Stomach (tissue), 4 donors: ENCODE measurements at regions not wholly inside any gene's neighbourhood (a gene's known extent, or its start where the extent isn't known, plus 50 kb on each side); places are given as distances from the start of the nearest gene placed in this dataset.
"Not testable (repeated sequence)": the region's sequence is repeated elsewhere in the genome, so short reads cannot be mapped to it uniquely, and the experiment has no call there.

Experiments used
- CTCF ChIP-seq, 7 experiments: fragments of 450-650 bp in 4 of 7; fragments of 200-600 bp in 3 of 7; sonication (generic) in 3 of 7; IDR thresholded peaks; one replicate each; pipeline ENCODE4 v1.5.1; 2016 to 2019; ENCODE audit warnings: antibody characterized with exemption in 7 of 7, control low read depth in 2 of 7, mild to moderate bottlenecking in 1 of 7
- EP300 ChIP-seq: sonication (generic); formaldehyde crosslinking; IDR thresholded peaks from one replicate; pipeline ENCODE4 v1.6.1; 2017; ENCODE audit warnings: antibody characterized with exemption
- POLR2A ChIP-seq, 4 donors: fragments of 450-650 bp; IDR thresholded peaks; one replicate each; pipeline ENCODE4 v1.6.1; 2016; ENCODE audit warnings: antibody characterized with exemption in 4 of 4, control low read depth in 2 of 4, mild to moderate bottlenecking in 1 of 4, moderate library complexity in 1 of 4
- POLR2AphosphoS5 ChIP-seq, 3 donors: sonication (generic); formaldehyde crosslinking; IDR thresholded peaks; one replicate each; pipeline ENCODE4 v1.6.1; 2016; ENCODE audit warnings: antibody characterized with exemption in 3 of 3

- not testable (repeated sequence) for TF ChIP-seq CTCF (IDR thresholded peaks at IDR 0.05); POLR2A (IDR thresholded peaks at IDR 0.05); POLR2AphosphoS5 (IDR thresholded peaks at IDR 0.05); EP300
Observed at GRCh38 chr2:87602118-87602517, 145.8 kb upstream of the PLGLB2 start.
